ENCODE measurements at regions not wholly inside any gene's neighbourhood (a gene's known extent, or its start where the extent isn't known, plus 50 kb on each side); places are given as distances from the start of the nearest gene placed in this dataset.

DNA sequence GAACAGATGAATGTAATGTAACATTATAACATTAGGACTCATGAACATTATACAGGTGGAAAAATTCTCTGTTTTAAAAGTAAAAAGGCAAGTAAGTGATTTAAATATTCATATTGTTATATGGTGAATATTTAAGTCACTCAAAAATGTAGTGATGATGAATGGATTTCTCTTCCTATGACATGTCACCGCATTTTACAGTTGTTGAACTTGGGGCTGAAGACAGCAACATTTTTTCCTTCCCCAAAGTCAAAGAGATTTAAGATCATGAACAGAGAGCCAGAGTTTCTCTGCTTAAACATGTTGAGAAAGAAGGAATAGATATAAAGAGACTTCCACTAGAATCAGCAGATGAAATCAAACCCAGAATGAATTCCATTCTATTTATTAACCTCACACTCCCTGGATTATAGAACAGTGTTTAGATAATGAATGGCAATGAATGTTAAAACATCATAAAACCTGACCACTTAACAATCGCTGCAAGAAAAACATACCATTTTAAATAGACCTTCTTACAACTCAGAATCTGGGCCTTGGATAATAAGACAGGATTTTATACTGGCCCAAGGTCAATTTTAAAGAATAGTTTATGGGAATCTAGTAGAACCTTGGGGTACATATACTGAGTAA, 163.6 kb upstream of the SIX2 start:
- no peak for TF ChIP-seq CTCF (IDR thresholded peaks at IDR 0.05; ENCODE audit: unreplicated experiment in 3 of 3)
- no peak overlapping the region for H3K4me3 Mint-ChIP-seq
- H3K36me3 Mint-ChIP-seq (ENCODE audit: low read depth), result peaks cover 3% of the 10 kb centered on the region
- H3K27me3 Mint-ChIP-seq (ENCODE audit: low read depth), result peaks cover 50% of the 10 kb centered on the region
- peaks cover 4% of the 10 kb centered on the region for H3K9me3 Mint-ChIP-seq
- H3K27ac Mint-ChIP-seq, result peak overlapping the region; percentile 26 to 40 (median 39)
- peaks cover 43% of the 10 kb centered on the region for H3K4me1 Mint-ChIP-seq

DNA sequence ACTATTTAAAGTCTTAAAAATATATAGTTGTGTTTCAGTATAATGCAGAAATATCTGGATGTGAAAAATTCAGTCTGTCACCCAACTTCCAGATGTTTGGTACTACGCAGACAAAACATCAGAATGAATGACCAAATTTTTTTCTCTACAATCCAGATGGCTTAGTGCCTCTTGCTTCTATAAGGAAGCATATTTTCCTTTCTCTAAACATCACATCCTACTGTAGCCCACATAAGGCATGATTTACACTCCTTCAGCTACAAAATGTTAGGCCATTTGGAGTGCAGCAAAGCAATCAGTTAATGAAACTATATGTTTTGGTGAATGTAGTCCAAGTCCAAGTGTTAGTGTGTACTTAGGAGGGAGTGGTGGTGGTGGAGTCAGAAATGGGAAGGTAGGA, 162.9 kb upstream of the SIX2 start:
- Mint-ChIP-seq H3K4me3 (no peak overlapping the region), H3K36me3 (ENCODE audit: low read depth) (peaks cover 3% of the 10 kb centered on the region), H3K27me3 (ENCODE audit: low read depth) (peaks cover 57% of the 10 kb centered on the region), H3K9me3 (peaks cover 4% of the 10 kb centered on the region), H3K27ac (peak overlapping the region; percentile 20 to 40 (median 26)), H3K4me1 (peaks cover 36% of the 10 kb centered on the region)
- TF ChIP-seq CTCF (IDR thresholded peaks at IDR 0.05; ENCODE audit: unreplicated experiment in 3 of 3), result no peak

- TF ChIP-seq CTCF (IDR thresholded peaks at IDR 0.05; ENCODE audit: unreplicated experiment in 3 of 3), result no peak
- peaks cover 66% of the 10 kb centered on the region for H3K27me3 Mint-ChIP-seq (ENCODE audit: low read depth)
- H3K36me3 Mint-ChIP-seq (ENCODE audit: low read depth), result no peaks in the 10 kb centered on the region
- H3K9me3 Mint-ChIP-seq, result no peaks in the 10 kb centered on the region
- H3K4me3 Mint-ChIP-seq, result peak overlapping the region; percentile 71 to 79 (median 75)
- H3K27ac Mint-ChIP-seq, result peak overlapping the region; percentile 70 to 89 (median 77)
- H3K4me1 Mint-ChIP-seq, result peaks cover 39% of the 10 kb centered on the region
Observed at GRCh38 chr2:45171136-45171501, 161.9 kb upstream of the SIX2 start.

- no peak for TF ChIP-seq CTCF (IDR thresholded peaks at IDR 0.05; ENCODE audit: unreplicated experiment in 3 of 3)
- Mint-ChIP-seq H3K27me3 (ENCODE audit: low read depth) (peaks cover 72% of the 10 kb centered on the region), H3K36me3 (ENCODE audit: low read depth) (no peaks in the 10 kb centered on the region), H3K4me1 (peaks cover 40% of the 10 kb centered on the region), H3K27ac (peak overlapping the region; percentile 70 to 89 (median 77)), H3K9me3 (no peaks in the 10 kb centered on the region), H3K4me3 (peak overlapping the region; percentile 71 to 79 (median 75))
Observed at GRCh38 chr2:45170191-45171135, 161.2 kb upstream of the SIX2 start.

DNA sequence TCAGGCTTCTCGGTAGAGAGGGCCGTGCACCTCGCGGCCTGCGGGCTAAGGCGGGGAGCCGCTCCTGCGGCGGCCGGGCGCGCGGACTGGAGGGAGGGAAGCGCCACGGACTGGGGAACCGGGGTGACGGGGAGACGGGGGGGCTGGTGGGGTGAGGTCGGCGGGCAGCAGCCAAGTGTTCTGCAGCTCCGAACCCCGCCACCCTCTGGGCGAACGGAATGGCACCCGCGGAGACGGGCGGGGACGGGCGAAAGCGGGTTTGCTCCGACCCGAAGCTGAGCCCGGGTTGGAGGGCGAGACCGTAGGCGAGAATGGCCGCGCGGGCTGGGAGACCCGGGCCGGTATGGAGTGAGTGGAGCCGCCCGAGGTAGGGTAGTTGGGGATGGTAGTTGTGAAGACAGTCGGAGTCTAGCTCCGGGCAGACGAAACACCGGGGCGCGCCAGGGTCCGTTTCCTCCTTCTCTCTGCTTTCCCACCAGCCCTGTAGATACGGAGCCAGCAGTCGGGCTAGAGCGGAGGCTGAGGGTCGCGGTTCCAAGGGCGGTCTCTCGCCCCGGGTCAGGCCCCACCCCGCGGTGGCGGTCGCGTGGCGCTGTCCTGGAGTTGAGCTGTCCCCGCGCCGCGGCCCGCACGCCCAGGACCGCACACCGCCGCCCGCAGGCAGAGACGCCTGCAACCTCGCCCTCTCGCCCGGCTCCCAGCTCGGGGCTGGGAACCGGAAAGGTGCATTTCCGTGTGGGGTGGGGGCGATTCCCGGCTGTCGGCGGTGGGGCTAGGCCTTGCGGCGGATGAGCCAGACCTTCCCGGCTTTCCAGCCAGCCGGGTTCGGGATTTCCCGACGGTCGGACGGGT, 160.3 kb upstream of the SIX2 start:
- H3K36me3 Mint-ChIP-seq (ENCODE audit: low read depth), result no peaks in the 10 kb centered on the region
- no peak for TF ChIP-seq CTCF (IDR thresholded peaks at IDR 0.05; ENCODE audit: unreplicated experiment in 3 of 3)
- H3K27ac Mint-ChIP-seq, result peak overlapping the region in 1 of 3 experiments; percentile 89
- peaks cover 40% of the 10 kb centered on the region for H3K4me1 Mint-ChIP-seq
- H3K9me3 Mint-ChIP-seq, result no peaks in the 10 kb centered on the region
- peak overlapping the region; percentile 81 to 87 (median 84) for H3K4me3 Mint-ChIP-seq
- H3K27me3 Mint-ChIP-seq (ENCODE audit: low read depth), result peaks cover 78% of the 10 kb centered on the region

All from nephron (organoid).